Type B pancreatic cell (in vitro differentiated cells): ENCODE measurements at regions not wholly inside any gene's neighbourhood (a gene's known extent, or its start where the extent isn't known, plus 50 kb on each side); places are given as distances from the start of the nearest gene placed in this dataset.

Source experiments
- DNase-seq: peaks from one replicate; pipeline ENCODE4 v3.0.0; 2021; ENCODE audit warnings: mixed read lengths; ENCODE audit not compliant: unreplicated experiment; ENCODE audit errors: extremely low spot score
- H3K27ac Mint-ChIP-seq: 2 replicates; pipeline ENCODE4 v1.8.0; 2021; ENCODE audit warnings: mild to moderate bottlenecking, mixed read lengths
- H3K27me3 Mint-ChIP-seq: 2 replicates; pipeline ENCODE4 v1.8.0; 2021; ENCODE audit warnings: mixed read lengths
- H3K36me3 Mint-ChIP-seq: 2 replicates; pipeline ENCODE4 v1.8.0; 2021; ENCODE audit warnings: mixed read lengths
- H3K4me1 Mint-ChIP-seq: one replicate; pipeline ENCODE4 v1.8.0; 2021; ENCODE audit warnings: mixed read lengths; ENCODE audit not compliant: unreplicated experiment
- H3K4me3 Mint-ChIP-seq: 2 replicates; pipeline ENCODE4 v1.8.0; 2021; ENCODE audit warnings: mild to moderate bottlenecking, mixed read lengths
- H3K9me3 Mint-ChIP-seq: 2 replicates; pipeline ENCODE4 v1.8.0; 2021; ENCODE audit warnings: mixed read lengths
- TF ChIP-seq, protein P1 (sequence below): fragments of 200-600 bp; sonication (generic); conservative IDR thresholded peaks from 2 replicates; pipeline ENCODE4 v1.5.0; 2021; ENCODE audit warnings: antibody characterized with exemption, mild to moderate bottlenecking

DNA sequence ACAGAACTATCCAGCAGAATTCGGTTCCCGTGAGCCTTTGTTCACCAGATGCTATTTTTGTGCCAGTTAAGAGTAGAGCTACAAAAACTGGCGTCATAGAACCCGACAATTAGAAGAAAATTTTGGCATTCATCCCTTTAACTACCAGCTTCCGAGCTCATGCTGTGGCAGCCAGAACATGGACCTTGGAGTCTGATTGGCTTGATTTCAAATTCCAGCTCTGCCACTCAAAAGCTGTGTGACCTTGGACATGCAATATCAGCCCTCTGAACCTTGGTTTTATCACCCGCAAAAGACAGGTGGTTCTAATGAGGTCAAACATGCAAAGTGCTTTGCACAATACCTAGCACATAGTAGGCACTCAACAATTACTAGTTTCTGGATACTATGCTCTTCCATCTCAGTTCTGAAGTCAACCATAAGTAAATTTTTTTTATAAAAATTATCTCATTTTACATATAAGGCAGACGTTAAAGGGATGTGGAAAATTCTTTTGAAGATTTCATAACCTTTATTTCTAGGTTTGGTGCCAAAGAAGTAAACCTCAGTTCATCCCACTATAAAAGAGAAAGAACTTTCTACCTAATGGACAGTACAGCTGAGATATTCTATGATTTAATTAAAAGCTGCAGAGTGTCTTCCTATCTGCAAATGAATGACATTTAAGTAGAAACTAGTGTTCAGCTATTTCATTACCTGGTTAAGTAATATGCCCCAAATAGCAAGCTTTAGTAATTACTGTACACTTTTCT lies 331.5 kb downstream of the HAPSTR1 start:
- TF ChIP-seq, protein P1, sequence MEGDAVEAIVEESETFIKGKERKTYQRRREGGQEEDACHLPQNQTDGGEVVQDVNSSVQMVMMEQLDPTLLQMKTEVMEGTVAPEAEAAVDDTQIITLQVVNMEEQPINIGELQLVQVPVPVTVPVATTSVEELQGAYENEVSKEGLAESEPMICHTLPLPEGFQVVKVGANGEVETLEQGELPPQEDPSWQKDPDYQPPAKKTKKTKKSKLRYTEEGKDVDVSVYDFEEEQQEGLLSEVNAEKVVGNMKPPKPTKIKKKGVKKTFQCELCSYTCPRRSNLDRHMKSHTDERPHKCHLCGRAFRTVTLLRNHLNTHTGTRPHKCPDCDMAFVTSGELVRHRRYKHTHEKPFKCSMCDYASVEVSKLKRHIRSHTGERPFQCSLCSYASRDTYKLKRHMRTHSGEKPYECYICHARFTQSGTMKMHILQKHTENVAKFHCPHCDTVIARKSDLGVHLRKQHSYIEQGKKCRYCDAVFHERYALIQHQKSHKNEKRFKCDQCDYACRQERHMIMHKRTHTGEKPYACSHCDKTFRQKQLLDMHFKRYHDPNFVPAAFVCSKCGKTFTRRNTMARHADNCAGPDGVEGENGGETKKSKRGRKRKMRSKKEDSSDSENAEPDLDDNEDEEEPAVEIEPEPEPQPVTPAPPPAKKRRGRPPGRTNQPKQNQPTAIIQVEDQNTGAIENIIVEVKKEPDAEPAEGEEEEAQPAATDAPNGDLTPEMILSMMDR = no peak
- no peaks in the 10 kb centered on the region for H3K36me3 Mint-ChIP-seq
- H3K27me3 Mint-ChIP-seq = peaks cover 10% of the 10 kb centered on the region
- H3K9me3 Mint-ChIP-seq = no peaks in the 10 kb centered on the region
- peaks cover 4% of the 10 kb centered on the region for H3K4me1 Mint-ChIP-seq
- DNase-seq = no peak
- no peak overlapping the region for H3K27ac Mint-ChIP-seq
- H3K4me3 Mint-ChIP-seq = no peak overlapping the region

DNA sequence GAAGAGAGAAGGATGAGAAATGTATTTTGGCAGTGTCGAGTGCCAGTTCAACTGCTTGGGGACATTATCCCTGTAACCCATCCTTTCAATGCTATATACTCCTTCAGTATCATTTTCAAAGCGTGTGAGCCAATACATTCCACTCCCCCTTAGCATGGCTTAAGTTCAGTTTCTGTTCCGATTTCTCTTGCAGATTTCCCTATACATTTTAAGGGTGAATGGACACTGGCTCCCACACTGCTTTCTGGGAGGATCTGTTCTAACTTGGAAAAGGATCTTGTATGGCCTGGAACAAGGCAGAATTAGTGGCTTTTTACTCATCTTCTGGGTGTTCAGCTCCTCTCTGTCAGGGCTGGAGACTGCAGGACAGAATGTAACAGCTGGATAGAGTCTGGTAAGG lies 333.8 kb downstream of the HAPSTR1 start:
- Mint-ChIP-seq H3K4me3 (no peak overlapping the region), H3K27ac (no peak overlapping the region), H3K36me3 (no peaks in the 10 kb centered on the region), H3K27me3 (peaks cover 8% of the 10 kb centered on the region), H3K9me3 (no peaks in the 10 kb centered on the region), H3K4me1 (peaks cover 4% of the 10 kb centered on the region)
- TF ChIP-seq, protein P1 = no peak
- no peak for DNase-seq

DNA sequence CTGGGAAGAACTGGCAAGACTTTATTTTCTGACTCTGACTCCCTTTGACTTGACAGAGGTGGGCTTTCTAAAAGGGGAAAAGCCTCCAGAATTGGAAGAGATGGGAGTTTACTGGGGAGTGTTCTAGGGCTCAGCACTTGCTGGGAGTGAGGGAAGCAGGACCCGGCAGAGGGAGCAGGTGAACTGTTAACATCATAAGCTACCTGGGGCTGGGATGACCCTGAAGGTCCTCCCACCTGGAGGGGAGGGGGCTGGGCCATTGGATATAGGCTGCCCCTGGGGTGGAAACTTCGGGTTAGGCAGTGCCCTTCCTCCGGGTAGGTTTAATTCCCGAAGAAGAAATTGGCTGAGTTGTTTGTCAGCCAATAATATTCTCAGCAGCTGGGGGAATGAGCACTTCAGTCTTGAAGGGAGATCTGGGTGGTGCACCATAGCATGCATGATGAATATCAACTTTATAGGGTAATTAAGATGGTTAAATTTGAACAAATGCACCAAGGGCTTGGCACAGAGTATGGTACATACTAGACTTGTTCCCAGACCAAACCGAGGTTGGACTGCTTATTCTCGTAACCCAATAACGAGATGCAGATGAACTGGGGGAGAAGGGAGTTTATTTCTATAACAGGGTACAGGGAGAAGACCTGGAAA lies 337.0 kb downstream of the HAPSTR1 start:
- Mint-ChIP-seq H3K27ac (no peak overlapping the region), H3K4me3 (no peak overlapping the region), H3K4me1 (peaks cover 4% of the 10 kb centered on the region), H3K9me3 (no peaks in the 10 kb centered on the region), H3K36me3 (no peaks in the 10 kb centered on the region), H3K27me3 (peaks cover 8% of the 10 kb centered on the region)
- DNase-seq = no peak
- TF ChIP-seq, protein P1 = no peak

DNA sequence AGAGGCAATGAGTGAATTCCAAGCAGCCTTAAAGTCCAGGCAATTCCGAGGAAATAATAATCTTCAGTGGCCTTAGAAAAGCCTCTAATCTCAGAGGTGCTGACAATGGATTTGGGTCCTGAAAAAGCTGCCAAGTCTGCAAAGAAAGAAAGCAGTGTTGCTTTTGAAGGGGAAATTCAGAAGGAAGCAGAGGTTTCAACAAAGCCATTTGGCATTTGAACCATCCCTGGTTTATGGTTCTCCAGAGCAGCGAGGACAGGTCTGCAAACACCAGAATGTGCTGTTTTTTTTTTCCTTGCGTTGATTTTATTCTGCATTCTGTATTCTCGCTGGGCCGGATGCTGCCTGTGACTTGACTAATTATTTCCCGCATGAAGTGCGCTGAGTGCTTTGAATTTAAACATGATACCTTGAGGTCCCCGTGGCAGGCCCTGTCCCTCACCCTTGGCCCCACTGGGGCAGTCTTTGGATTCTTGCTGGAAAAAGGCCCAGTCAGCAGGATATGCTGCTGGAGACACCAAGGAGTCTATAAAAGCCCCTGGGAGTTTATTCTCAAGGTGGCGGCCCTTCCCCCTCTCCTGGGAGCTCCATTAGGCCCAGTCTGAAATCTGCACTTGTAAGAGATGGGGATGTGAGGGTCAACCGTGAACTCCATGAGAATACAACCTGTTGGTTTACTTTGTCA lies 338.3 kb downstream of the HAPSTR1 start:
- no peak overlapping the region for H3K27ac Mint-ChIP-seq
- peaks cover 4% of the 10 kb centered on the region for H3K4me1 Mint-ChIP-seq
- H3K36me3 Mint-ChIP-seq = no peaks in the 10 kb centered on the region
- TF ChIP-seq, protein P1 = no peak
- H3K4me3 Mint-ChIP-seq = no peak overlapping the region
- no peaks in the 10 kb centered on the region for H3K9me3 Mint-ChIP-seq
- peaks cover 8% of the 10 kb centered on the region for H3K27me3 Mint-ChIP-seq
- no peak for DNase-seq

DNA sequence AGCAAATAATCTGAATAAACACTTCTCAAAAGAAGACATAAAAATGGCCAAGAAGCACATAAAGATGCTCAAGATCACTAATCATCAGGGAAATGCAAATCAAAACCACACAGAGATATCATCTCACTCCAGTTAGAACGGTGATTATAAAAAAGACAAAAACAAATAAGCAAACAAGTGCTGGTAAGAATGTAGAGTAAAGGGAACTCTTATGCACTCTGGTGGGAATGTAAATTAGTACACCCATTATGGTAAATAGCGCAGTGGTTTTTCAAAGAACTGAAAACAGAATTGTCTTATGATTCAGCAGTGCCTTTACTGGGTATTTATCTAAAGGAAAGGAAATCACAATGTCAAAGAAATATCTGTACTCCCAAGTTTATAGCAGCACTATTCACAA lies 343.2 kb downstream of the HAPSTR1 start:
- H3K27ac Mint-ChIP-seq = no peak overlapping the region
- TF ChIP-seq, protein P1 = no peak
- no peaks in the 10 kb centered on the region for H3K9me3 Mint-ChIP-seq
- H3K36me3 Mint-ChIP-seq = peaks cover 4% of the 10 kb centered on the region
- H3K4me1 Mint-ChIP-seq = no peaks in the 10 kb centered on the region
- H3K27me3 Mint-ChIP-seq = peaks cover 3% of the 10 kb centered on the region
- DNase-seq = no peak
- no peak overlapping the region for H3K4me3 Mint-ChIP-seq
